NCI-H1694 treated with DMSO at 0.1 percent for 48 hours (cell line): ENCODE measurements at regions not wholly inside any gene's neighbourhood (a gene's known extent, or its start where the extent isn't known, plus 50 kb on each side); places are given as distances from the start of the nearest gene placed in this dataset.
"Not testable (repeated sequence)": the region's sequence is repeated elsewhere in the genome, so short reads cannot be mapped to it uniquely, and the experiment has no call there.

Experiments
- DNase-seq: peaks from one replicate; lab custom pipeline; 2025; lab: John Stamatoyannopoulos, UW

DNA sequence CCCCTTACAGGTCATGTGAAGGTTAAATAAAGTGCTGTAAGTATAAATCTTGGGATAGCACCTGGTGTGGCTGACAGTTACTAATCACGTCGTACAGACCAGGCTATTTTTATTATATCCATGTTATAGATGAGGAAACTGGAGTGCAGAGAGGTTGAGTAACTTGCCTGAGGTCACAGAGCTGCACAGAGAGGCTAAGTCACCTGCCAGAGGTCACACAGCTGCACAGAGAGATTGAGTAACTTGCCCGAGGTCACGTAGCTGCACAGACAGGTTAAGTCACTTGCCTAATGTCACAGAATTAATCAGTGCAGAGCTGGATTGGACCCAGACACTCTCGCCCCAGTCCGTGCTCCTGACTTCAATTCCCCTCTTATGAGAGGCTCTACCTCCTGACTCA, 171.5 kb downstream of the NUP210 start:
- DNase-seq = no peak

DNA sequence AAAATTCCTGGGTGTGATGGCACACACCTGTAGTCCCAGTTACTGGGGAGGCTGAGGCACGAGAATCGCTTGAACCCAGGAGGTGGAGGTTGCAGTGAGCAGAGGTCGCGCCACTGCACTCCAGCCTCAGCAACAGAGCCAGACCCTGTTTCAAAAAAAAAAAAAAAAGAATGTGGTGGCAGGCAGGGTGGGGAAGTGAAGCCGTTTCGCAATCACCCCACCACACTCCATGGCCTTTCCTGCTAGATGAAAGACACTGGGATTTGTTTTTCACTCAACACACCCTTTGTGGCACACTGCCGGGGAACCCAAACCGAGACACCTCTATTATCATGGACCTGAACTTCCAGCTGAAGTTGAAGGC, 172.4 kb upstream of the IQSEC1 start:
- DNase-seq = no peak

DNA sequence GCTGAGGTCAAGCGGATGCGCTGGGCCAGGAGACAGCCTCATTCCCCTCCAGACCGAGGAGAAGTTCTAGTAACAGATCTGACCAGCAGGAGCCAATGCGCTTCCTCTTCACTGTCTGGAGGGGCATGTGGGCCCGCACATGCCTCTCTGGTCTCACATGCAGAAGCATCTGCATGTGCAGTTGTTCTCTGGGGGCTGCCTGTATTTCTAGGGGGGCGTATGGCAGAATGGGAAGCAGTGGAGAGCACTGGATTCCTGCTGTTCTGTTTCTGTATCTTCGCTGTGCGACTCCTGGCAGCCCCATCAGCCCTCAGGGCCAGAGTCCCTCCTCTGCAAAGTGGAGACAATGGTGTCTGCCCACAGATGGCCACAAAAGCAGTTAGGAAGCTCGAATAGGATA, 170.4 kb upstream of the IQSEC1 start:
- DNase-seq = no peak

DNA sequence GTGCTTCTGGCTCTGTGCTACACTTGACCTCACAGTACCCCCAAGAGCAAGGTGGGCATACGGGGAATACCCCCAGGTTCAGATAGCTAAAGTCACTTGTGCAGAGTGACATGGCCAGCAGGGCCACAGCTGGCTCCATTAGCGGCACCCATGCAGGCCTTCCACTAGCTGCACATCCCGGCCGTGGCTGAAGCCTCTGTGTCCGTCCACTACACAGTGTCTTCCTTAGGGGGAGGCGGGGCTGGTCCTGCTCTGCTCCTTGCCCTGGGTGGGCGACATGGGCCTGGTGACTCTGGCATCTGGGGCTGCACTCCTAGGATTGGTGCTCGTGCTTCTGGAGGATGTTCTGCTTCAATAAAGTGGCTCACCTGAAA, 169.1 kb upstream of the IQSEC1 start:
- no peak for DNase-seq

DNA sequence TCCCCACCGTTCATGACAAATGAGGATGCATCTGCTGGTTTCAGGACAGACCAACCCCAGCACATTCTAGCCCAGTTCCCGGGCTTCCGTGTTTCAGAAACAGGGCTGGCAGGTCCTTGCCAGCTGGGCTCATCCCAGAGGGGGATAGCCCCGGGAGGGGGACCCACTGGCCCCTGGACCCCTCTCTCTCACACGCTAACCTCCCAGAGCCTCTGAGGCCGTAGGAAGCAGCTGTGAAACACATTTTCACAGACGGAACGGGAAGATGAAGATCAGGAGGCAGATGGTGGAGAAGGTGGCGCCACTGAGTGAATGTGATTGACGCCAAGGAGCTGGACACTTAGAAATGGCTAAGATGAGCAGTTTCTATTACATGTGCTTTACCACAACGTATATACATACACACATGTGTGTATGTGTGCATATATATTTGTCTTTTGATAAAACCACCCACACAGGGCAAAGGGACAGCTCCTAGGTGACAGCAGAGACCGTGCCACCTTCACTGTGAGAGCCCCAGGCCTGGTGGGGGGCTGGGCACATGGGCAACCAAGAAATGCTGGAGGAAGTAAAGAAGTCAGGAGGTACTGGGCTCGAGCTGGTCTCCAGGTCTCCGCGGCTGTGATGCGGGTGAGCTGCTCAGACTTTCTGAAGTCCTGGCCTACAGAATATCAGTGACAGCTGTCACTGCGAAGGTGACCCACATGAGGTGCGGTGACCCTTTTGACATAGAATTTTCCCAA, 168.6 kb upstream of the IQSEC1 start:
- DNase-seq = no peak

DNA sequence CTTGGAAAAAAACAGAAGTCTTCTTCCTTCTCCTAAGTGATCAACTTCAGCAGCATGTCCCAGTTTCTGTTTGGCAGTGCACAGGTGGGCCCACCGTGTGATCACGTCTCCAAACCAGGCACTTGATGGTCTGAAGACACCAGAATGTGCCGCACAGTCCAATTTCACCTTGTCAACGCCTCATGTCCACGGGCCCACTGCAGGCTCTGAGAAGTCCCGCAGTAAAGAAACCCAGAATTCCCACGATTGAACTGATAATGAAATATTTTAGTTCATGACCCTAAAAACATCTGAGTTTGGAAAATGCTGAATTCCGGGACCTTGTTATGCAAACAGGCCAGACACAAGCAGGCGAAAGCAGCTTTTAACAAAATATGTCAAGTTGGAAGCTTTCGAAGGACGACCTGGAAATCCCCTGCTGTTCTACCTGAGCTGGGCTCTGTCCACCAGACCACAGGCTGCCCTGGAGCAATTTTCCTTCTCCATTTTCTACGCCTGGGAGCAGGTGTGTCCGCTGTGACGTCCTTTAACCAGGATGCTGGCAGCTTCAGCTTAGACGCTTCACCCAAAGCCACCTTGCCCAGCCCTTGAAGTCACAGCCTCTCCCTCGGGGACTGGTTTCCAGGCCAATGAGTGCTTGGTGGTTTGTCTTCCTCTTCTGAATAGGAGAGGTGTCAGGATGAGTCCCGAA, 167.8 kb upstream of the IQSEC1 start:
- no peak for DNase-seq

DNA sequence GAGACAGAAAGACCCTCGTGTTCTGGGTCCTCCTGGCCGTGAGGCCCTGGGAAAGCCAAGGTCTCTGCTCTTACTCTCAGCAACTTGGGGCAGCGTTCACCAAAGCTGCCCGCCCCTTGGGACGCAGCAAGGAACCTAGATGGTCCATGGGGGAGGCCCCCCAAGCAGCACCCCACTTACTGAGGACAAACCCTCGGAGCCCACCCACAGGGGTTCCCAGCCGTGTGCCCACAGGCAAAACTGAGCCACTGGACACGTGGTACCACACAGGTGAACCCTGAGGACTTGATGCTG, 166.2 kb upstream of the IQSEC1 start:
- DNase-seq = no peak

DNA sequence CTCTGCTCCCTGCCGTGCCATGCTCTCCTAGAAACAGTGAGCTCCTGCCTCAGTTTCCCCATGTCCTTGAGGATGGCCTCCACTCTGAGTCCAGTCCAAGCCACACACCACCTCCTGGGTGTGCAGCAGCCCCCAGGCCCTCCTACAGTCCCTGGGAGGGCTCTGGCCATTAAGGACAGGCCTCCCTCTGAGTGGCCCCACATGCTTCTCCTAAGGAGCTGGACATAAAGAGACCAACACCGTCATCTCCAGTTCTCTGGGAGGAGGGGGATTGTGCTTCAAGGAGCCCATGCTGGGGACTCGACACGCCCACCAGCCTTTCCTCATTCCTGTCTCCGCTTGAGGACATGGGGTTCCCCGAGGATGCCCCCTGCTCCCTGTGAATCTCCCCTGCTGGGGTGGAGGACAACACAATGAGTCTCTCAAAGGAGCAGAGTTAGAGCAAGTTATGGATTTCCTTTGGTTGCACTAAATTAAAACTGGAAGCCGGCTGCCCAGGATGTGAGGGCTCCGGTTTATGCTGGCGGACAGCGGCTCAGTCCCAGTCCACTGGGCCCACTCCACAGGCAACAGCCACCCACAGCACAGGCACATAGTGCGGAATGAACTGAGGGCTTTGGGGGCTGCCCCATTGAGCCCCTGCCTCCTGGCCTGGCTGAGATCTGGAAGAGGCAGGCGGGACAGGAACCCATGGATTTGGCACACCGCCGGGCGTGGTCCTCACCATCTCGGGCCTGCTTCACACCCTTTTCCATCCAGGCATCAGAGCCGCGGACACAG, 165.6 kb upstream of the IQSEC1 start:
- no peak for DNase-seq

DNA sequence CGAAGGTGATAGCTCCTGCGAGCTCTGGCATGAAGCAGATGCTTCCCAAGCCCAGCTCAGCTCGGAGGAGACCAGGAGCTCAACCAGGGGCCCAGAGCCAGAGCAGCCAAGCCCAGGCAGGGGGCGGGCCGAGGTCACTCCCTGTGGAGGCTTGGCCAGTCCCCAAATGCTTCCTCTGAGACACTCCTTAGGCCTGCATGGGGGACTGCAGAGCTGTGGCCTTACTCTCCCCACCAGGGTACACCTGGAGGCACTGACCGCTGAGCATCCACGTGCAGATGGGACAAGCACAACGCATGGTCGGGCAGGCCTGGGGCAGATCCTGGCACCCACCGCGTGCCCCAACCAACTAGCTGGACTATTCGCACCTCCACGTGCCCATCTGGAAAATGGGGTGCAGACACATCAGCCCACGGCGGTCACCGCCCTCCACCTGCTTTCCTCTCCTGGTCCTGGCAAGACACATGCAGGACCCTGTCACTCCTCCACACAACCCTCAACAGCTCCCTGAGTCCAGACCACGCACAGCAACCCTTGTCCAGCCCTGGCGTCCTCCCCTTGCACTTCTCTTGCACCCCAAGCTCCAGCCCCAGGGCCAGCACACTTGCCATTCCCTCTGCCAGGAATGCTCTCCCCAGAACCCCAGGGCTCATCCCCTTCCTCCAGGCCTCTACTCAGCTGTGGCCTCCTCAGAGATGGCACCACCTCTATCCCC, 164.7 kb upstream of the IQSEC1 start:
- no peak for DNase-seq

DNA sequence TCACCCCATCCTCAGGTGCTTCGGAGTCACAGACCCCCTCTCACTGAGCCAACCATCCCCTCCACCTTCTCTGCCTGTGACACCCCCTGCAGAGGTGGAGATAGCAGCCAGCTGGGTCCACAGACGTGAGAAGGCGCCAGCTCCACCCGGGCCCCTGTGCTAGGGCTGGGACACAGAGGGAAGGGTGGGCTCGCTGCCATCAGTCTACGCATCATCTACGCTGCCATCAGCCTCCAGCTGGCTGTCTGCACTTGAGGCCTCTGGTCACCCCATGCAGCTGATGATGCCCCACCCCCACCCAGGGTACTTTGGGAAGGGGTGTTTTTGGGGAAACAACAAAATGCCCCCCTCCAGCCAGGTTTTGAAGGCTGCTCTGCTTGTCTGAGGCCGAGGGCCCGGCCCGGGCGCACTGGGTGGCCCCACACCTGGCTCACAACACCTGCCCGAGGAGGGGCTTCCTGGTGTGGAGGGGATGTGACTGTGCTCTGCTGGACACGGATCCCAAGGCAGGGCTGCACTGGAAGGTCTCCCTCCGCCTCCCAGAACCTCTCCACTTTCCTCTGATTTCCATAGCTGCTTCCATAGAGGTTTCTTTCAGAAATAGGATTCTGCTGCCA, 163.4 kb upstream of the IQSEC1 start:
- peak; percentile 8 for DNase-seq

DNA sequence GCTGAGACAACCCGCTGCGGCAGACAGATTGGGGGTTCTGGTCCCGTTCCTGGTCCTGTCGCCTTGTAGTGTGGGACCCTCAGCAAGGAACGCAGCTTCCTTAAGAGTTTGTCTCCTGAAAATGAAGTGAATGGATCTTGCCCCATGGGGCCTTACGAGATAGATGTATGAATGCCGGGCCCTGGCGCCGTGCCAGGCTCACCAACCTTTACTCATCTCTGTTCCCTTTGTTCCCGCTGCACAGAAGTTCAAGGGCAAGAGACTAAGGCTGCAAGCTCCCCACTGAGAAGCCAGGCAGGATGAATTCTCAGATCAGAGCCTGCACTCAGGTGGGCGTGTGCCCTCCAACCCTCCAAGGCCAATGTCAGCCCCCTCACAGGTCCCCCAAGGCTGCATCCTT, 162.7 kb upstream of the IQSEC1 start:
- DNase-seq = no peak

DNA sequence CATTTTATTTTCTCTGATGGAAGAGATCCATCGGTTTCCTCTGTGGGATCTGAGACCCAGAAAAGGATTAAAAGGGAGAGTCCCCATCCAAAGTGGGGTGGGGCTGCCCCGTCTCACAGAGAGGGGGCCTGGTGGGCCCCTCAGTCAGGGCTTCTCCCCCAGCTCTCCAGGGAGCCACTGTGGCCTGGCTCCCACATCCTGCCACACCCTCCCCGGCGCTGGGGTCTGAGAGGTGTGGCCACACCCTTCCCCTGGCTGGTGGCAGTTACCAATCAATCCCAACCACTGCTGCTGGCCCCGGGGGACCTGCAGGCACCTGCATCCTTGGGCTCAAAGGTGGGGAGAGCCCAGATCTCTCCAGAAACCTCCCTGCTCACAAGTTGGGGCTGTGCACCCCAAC, 161.8 kb upstream of the IQSEC1 start:
- DNase-seq = no peak

DNA sequence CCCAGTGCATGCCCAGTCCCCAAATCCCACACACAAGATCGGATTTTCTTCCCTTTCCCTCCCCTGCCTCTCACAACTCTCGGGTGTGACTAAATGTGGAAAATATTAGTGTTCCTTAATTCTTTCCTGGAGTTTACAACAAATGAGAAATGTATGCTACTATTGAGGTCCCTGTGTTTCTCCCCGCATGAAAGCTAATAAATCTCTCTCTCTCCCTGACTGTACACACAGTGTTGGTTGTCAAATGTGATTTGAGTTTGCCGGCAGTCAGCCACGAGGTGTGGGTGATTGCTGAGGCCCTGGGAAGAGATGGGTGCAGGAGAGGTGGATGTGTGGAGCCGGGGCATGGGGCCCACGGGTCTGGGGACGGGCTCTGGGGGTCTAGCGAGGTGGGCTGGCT, 161.4 kb upstream of the IQSEC1 start:
- DNase-seq = no peak

DNA sequence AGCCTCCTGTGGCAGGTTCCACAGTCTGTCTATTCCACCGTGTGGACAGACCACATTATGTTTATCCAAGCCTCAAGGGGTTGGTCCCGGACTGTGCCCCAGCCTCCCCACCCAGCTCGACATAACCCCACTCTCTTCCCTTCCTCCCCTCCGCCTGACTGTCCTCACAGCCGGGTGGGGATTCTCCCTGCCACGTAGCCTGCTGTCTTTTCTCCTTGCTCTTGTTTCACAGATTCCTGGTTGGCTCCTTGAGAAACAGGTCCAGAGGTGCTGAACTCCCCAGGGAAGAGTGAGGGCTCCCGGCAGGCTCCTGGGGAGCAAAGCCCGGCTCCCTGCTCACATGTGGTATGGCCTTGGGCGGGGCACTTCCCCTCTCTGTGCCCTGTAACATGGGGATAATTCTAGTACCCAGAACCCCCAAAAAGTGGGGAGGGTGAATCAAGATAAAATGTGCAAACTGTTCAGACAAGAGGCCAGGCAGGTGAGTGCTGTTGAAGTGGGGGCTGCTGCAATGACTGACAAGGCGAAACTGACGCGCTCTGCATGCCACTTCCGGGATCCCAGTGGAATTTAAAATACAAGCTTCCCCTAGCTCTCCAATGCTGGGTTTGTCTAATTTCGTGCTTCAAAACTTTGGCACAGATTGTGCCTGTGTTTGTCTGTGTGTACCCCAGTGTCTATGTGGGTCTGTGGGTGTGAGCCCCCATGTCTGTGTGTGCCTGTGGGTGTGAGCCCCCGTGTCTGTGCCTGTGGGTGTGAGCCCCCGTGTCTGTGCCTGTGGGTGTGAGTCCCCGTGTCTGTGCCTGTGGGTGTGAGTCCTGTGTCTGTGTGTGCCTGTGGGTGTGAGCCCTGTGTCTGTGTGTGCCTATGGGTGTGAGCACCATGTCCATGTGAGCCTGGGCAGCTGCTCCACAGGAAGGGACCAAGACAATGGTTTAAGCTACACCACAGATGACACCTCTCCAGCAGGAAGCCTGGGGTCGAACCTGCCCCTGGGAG, 160.6 kb upstream of the IQSEC1 start:
- no peak for DNase-seq

DNA sequence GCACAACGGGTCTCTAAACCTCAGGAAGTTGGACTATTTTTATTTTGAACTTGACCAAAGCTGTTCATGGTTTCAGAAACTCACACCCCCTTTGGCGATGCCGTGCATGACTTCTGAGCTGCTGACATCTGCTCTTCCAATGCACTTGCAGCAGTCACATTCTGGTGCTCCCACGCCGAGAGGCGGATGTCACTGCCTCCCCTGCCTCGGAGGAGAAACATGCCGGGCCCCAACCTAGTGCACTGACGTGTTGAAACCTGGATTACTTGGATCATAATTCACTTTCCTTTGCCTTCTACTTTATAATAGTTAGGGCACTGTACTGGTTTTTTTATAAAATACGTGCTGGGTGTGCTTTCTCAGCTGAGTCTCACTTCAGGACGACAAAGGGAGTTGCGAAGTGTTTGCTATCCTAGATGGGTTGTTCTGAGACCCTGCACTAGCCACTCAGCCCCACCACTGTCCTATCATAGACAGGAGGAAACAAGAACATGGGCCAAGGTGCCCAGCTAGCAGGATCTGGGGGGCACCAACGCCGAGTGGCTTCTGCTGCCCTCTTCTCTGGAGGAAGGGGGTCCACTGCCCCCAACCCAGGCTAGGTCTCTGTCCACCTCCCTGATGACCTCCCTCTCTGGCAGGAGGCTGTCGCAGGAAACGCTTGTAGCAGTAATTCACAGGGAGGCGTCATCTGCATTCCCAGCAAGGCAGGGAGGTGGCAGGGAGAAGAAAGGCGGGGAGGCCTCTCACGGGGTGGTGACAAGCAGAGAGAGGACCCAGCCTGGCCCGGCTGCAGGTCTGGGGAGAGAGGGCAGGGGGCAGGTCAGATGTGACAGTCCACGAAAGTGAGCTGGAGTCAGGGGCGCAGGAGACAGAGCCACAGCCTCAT, 158.8 kb upstream of the IQSEC1 start:
- DNase-seq = no peak

DNA sequence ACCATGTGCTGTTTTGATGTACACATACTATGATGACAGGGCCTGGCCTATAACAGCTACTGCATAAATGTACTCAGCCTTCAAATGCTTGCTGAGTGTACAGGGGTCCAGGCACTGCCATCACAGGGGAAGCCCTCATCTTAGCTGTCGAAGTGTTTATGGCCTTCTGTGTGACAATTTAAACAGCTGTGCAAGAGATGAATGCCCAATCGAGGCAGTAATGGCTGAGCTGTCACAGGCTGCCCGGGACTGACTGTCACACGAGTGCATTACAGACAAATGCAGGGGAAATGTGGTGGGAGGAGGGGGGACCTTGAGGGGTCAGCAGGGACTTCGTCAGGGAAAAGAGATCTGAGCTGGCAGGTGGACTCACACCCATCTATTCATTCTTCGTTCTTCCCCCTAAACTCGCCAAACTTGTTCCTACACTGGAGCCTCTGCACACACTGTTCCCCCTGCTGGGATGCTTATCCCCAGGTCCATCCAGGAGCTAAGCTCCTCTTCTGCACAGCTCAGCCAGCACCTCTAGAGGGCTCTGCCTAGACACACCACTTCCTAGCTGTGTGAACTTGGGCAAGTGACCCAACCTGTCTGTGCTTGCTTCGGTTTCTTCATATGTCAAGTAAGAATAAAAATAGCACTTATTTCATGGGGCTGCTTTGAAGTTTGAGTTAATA, 156.2 kb upstream of the IQSEC1 start:
- no peak for DNase-seq

DNA sequence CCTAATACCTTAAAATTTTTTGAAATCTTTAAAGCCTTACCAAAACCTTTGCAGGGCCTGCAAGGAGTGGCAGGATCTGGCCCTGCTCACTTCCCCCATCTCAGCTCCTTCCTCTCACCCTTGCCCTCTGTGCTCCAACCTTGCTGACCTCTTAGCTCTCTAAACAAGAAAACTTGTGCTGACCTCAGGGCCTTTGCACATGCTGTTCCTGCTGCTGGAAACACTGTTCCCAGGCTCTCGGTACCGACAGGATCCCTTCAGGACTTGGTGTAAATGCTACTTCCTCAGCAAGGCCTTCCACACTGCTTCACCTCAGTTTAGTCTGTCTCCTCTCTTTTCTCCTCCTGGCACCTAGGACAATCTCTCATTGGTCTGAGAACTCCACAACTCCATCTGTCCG, 155.4 kb upstream of the IQSEC1 start:
- no peak for DNase-seq

DNA sequence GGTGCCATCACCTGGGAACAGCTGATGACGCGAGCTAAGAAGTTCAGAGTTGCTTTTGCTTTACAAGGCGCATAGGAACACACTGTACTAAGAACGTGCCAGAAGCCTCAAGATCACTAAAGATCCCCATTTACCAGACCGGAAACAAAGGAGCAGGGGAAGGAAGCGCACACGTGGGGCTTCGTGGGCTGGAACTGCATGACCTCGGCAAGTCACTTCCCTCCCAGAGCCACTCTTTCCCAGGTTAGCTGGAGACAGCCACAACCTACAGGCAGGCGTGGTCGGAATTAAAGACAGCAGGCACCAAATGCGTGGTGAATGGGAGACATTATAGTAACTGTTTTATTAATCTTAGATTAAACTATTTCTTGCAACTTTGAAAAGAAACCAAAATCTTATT, 154.9 kb upstream of the IQSEC1 start:
- not testable (repeated sequence) for DNase-seq
